CD14-positive monocyte (primary cell): ENCODE measurements at regions not wholly inside any gene's neighbourhood (a gene's known extent, or its start where the extent isn't known, plus 50 kb on each side); places are given as distances from the start of the nearest gene placed in this dataset.

ENCODE experiments used
- DNase-seq, 3 donors: peaks; one replicate each; pipeline ENCODE4 v3.0.0-alpha.2; 2011 to 2022
- H2AFZ ChIP-seq: 2 replicates; pipeline ENCODE4 v1.6.0; 2012; ENCODE audit warnings: mild to moderate bottlenecking, low read depth, low read length, inconsistent platforms; ENCODE audit not compliant: insufficient read depth, poor library complexity, severe bottlenecking
- H3K27ac ChIP-seq, 2 donors: 1 replicate in 1 of 2; 2 replicates in 1 of 2; pipeline ENCODE4 v1.5.1; 2012 to 2013; ENCODE audit warnings: low read length in 2 of 2, control low read depth in 1 of 2, inconsistent platforms in 1 of 2, low read depth in 1 of 2, mild to moderate bottlenecking in 1 of 2
- H3K27me3 ChIP-seq, 2 donors: one replicate each; pipeline versions ENCODE4 v1.6.0 to v1.6.1; 2011 to 2013; ENCODE audit warnings: low read length in 2 of 2; ENCODE audit not compliant: control insufficient read depth in 2 of 2, insufficient read depth in 2 of 2
- H3K36me3 ChIP-seq, 2 donors: replicated peaks in 1 of 2; 1 replicate in 1 of 2; 2 replicates in 1 of 2; pipeline versions ENCODE4 v1.5.1 to v1.6.1; 2012 to 2013; ENCODE audit warnings: low read length in 2 of 2, control low read depth in 1 of 2, inconsistent platforms in 1 of 2, mild to moderate bottlenecking in 1 of 2; ENCODE audit not compliant: insufficient read depth in 2 of 2, control insufficient read depth in 1 of 2
- H3K4me1 ChIP-seq, 2 donors: 1 replicate in 1 of 2; 2 replicates in 1 of 2; pipeline versions ENCODE4 v1.5.1 to v1.6.1; 2012 to 2013; ENCODE audit warnings: low read length in 2 of 2, control low read depth in 1 of 2, inconsistent platforms in 1 of 2, mild to moderate bottlenecking in 1 of 2, moderate library complexity in 1 of 2; ENCODE audit not compliant: insufficient read depth in 2 of 2, control insufficient read depth in 1 of 2
- H3K4me2 ChIP-seq: replicated peaks from 2 replicates; pipeline ENCODE3; 2012; ENCODE audit warnings: low read length, moderate library complexity, mild to moderate bottlenecking; ENCODE audit not compliant: poor library complexity, severe bottlenecking; ENCODE audit errors: extremely low read depth
- H3K4me3 ChIP-seq, 3 experiments: fragments of 200-600 bp in 1 of 3; sonication (generic) in 1 of 3; replicated peaks in 1 of 3; 1 replicate in 2 of 3; 2 replicates in 1 of 3; pipeline ENCODE4 v1.5.1; 2011 to 2013; ENCODE audit warnings: low read length in 3 of 3, mild to moderate bottlenecking in 3 of 3, control low read depth in 2 of 3, low read depth in 2 of 3, inconsistent platforms in 1 of 3, moderate library complexity in 1 of 3
- H3K79me2 ChIP-seq: 2 replicates; pipeline ENCODE4 v1.6.0; 2012; ENCODE audit warnings: mild to moderate bottlenecking, control low read depth, inconsistent platforms, low read length, moderate library complexity; ENCODE audit not compliant: insufficient read depth
- H3K9ac ChIP-seq: 2 replicates; pipeline ENCODE4 v1.6.0; 2017; ENCODE audit warnings: low read length, mild to moderate bottlenecking; ENCODE audit not compliant: insufficient read depth, poor library complexity, severe bottlenecking
- H3K9me3 ChIP-seq, 2 donors: replicated peaks in 1 of 2; 1 replicate in 1 of 2; 2 replicates in 1 of 2; pipeline versions ENCODE4 v1.5.1 to v1.6.1; 2012 to 2013; ENCODE audit warnings: low read length in 2 of 2, control low read depth in 1 of 2; ENCODE audit not compliant: control insufficient read depth in 1 of 2, insufficient read depth in 1 of 2
- H4K20me1 ChIP-seq: 2 replicates; pipeline ENCODE4 v1.6.0; 2012; ENCODE audit warnings: mild to moderate bottlenecking, low read length, control low read depth, moderate library complexity; ENCODE audit not compliant: insufficient read depth
- H3K27ac Mint-ChIP-seq, 7 donors: one replicate each; pipeline ENCODE4 v1.8.0; 2020; ENCODE audit warnings: mild to moderate bottlenecking in 7 of 7, mixed read lengths in 7 of 7, moderate library complexity in 6 of 7, inconsistent platforms in 2 of 7
- H3K27me3 Mint-ChIP-seq, 3 donors: one replicate each; pipeline ENCODE4 v1.8.0; 2021 to 2022; ENCODE audit warnings: low read depth in 3 of 3, mild to moderate bottlenecking in 3 of 3, mixed read lengths in 3 of 3, moderate library complexity in 3 of 3, inconsistent platforms in 1 of 3
- H3K36me3 Mint-ChIP-seq, 2 donors: one replicate each; pipeline ENCODE4 v1.8.0; 2020; ENCODE audit warnings: mixed read lengths in 2 of 2, inconsistent platforms in 1 of 2, mild to moderate bottlenecking in 1 of 2
- H3K4me1 Mint-ChIP-seq: one replicate; pipeline ENCODE4 v1.8.0; 2020; ENCODE audit warnings: mild to moderate bottlenecking, mixed read lengths
- H3K4me3 Mint-ChIP-seq, 2 donors: one replicate each; pipeline ENCODE4 v1.8.0; 2020; ENCODE audit warnings: mild to moderate bottlenecking in 2 of 2, mixed read lengths in 2 of 2, moderate library complexity in 1 of 2
- H3K9me3 Mint-ChIP-seq, 7 donors: one replicate each; pipeline ENCODE4 v1.8.0; 2020 to 2022; ENCODE audit warnings: mixed read lengths in 7 of 7, mild to moderate bottlenecking in 6 of 7, moderate library complexity in 6 of 7, inconsistent platforms in 2 of 7
- WGBS: methylation state at CpG from one replicate; pipeline ENCODE4 v1.1.5; 2013; ENCODE audit warnings: missing lambda C conversion rate; ENCODE audit not compliant: insufficient coverage; 5-methylcytosine and 5-hydroxymethylcytosine counted together
- intact Hi-C, 2 donors: fragments of 100-400 bp; cut with micrococcal nuclease; formaldehyde crosslinking; loops; one replicate each; pipeline versions ENCODE4 v1.15.0 to v1.15.1; 2023
- TF ChIP-seq, protein P1 (sequence below): fragments of 200-600 bp; IDR thresholded peaks from one replicate; pipeline ENCODE4 v1.8.0; 2022; ENCODE audit warnings: antibody characterized with exemption, mild to moderate bottlenecking

DNA sequence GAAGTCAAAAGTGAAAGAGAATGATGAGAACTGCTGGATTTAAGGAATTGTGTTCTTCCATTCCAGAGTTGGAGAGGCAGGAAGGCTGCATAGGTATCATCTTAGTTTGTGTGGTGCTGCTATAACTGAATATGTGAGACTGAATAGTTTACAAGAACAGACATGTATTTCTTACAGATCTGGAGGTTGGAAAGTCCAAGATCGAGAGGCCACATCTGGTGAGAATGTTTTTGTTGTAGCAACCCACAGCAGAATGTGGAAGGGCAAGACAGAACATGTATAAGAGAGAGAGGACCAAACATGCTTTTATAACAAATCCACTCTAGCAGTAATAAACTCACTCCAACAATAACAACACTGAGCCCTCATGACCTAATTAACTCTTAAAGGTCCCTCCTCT lies 408.6 kb downstream of the FAM47B start:
- Histone ChIP-seq H3K4me2 (no peak overlapping the region), H3K79me2 (no peaks in the 10 kb centered on the region), H3K27me3 (no peaks in the 10 kb centered on the region), H3K9me3 (no peaks in the 10 kb centered on the region), H2AFZ (no peak overlapping the region), H3K4me3 (no peak overlapping the region), H3K9ac (no peak overlapping the region), H3K4me1 (no peaks in the 10 kb centered on the region), H3K27ac (no peak overlapping the region), H3K36me3 (no peaks in the 10 kb centered on the region), H4K20me1 (no peaks in the 10 kb centered on the region)
- no peak for DNase-seq
- TF ChIP-seq, protein P1, sequence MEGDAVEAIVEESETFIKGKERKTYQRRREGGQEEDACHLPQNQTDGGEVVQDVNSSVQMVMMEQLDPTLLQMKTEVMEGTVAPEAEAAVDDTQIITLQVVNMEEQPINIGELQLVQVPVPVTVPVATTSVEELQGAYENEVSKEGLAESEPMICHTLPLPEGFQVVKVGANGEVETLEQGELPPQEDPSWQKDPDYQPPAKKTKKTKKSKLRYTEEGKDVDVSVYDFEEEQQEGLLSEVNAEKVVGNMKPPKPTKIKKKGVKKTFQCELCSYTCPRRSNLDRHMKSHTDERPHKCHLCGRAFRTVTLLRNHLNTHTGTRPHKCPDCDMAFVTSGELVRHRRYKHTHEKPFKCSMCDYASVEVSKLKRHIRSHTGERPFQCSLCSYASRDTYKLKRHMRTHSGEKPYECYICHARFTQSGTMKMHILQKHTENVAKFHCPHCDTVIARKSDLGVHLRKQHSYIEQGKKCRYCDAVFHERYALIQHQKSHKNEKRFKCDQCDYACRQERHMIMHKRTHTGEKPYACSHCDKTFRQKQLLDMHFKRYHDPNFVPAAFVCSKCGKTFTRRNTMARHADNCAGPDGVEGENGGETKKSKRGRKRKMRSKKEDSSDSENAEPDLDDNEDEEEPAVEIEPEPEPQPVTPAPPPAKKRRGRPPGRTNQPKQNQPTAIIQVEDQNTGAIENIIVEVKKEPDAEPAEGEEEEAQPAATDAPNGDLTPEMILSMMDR: no peak
- Mint-ChIP-seq H3K4me3 (no peak overlapping the region), H3K36me3 (no peaks in the 10 kb centered on the region), H3K27ac (no peak overlapping the region), H3K27me3 (peaks cover 0 to 2% (median 0%) of the 10 kb centered on the region in 3 donors), H3K4me1 (no peaks in the 10 kb centered on the region), H3K9me3 (peaks cover 0 to 6% (median 0%) of the 10 kb centered on the region in 7 donors)
- intact Hi-C loops: no loop called here
- no CpG with 5 or more reads among the region's 1 CpG for WGBS

DNA sequence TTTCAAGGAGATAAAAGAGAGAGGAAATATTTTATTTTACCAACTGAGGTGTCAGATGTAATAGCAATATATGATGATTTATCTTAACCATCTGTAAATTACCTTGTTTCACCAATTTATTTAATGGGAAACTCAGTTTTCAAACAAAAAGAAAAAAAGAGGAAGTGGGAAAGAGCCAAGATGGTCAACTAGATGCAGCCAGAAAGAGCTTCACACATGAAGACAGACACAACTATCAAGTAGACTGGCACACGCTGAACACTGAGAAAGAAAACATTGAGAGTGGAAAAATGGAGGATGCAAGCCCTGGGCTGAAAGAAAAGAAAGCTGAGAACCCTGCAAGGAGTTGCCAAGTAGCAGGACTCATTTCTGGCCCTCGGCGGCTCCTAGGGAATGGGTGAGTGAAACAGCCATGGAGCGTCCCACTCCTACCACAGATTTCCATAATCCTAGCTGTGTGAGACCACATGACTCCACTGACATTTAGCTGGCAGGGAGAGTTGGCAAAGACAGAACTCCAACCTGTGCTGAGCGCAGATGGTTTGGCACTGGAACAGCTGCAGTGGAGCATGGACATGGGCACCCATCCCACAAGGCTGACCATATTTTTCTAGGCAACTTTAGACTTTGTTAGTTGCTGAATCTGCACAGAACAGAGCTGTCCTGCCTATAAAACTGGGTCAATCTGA lies 409.3 kb downstream of the FAM47B start:
- no peak overlapping the region for H3K27ac ChIP-seq
- Mint-ChIP-seq H3K27me3 (peaks cover 0 to 2% (median 0%) of the 10 kb centered on the region in 3 donors), H3K36me3 (no peaks in the 10 kb centered on the region), H3K4me3 (no peak overlapping the region), H3K27ac (no peak overlapping the region), H3K4me1 (no peaks in the 10 kb centered on the region), H3K9me3 (peaks cover 0 to 6% (median 0%) of the 10 kb centered on the region in 7 donors)
- H3K79me2 ChIP-seq: no peaks in the 10 kb centered on the region
- H4K20me1 ChIP-seq: no peaks in the 10 kb centered on the region
- no peak overlapping the region for H3K4me2 ChIP-seq
- no peak overlapping the region for H2AFZ ChIP-seq
- TF ChIP-seq, protein P1: no peak
- no peaks in the 10 kb centered on the region for H3K9me3 ChIP-seq
- H3K4me3 ChIP-seq: no peak overlapping the region
- no peaks in the 10 kb centered on the region for H3K27me3 ChIP-seq
- intact Hi-C loops: no loop called here
- no peaks in the 10 kb centered on the region for H3K4me1 ChIP-seq
- no peak for DNase-seq
- no peak overlapping the region for H3K9ac ChIP-seq
- 100% methylated on average over 1 of the region's 5 CpGs for WGBS
- no peaks in the 10 kb centered on the region for H3K36me3 ChIP-seq
